Prostate gland (tissue), 2 donors: ENCODE measurements at regions not wholly inside any gene's neighbourhood (a gene's known extent, or its start where the extent isn't known, plus 50 kb on each side); places are given as distances from the start of the nearest gene placed in this dataset.

ENCODE experiments used
- CTCF ChIP-seq, 4 experiments: fragments of 200-600 bp in 2 of 4; fragments of 450-650 bp in 2 of 4; sonication (generic) in 2 of 4; IDR thresholded peaks; 1 replicate in 3 of 4; 2 replicates in 1 of 4; pipeline ENCODE4 v1.5.1; 2016 to 2019; ENCODE audit warnings: antibody characterized with exemption in 4 of 4, mild to moderate bottlenecking in 2 of 4, moderate library complexity in 2 of 4
- POLR2AphosphoS5 ChIP-seq: sonication (generic); formaldehyde crosslinking; IDR thresholded peaks from one replicate; pipeline ENCODE4 v1.6.1; 2017; ENCODE audit warnings: antibody characterized with exemption

- TF ChIP-seq POLR2AphosphoS5: no peak
- no peak for TF ChIP-seq CTCF (IDR thresholded peaks at IDR 0.05)
These were observed 499.4 kb downstream of the RPS24 start for GRCh38 chr10:78533098-78533497.
